ENCODE measurements at regions not wholly inside any gene's neighbourhood (a gene's known extent, or its start where the extent isn't known, plus 50 kb on each side); places are given as distances from the start of the nearest gene placed in this dataset.

- TF ChIP-seq MAX (IDR thresholded peaks at IDR 0.05) (no peak), POLR2A (IDR thresholded peaks at IDR 0.05; ENCODE audit: control extremely low read depth in 1 of 2, low read depth in 2 of 2, low read length in 2 of 2) (no peak), TAF1 (IDR thresholded peaks at IDR 0.05; ENCODE audit: low read depth, low read length) (no peak), CREB1 (IDR thresholded peaks at IDR 0.05) (no peak), ZNF274 (IDR thresholded peaks at IDR 0.05; ENCODE audit: borderline replicate concordance, extremely low read depth, low read length) (no peak), EGR1 (IDR thresholded peaks at IDR 0.05; ENCODE audit: borderline replicate concordance, low read depth, low read length) (no peak)
- TF ChIP-seq, protein P1, sequence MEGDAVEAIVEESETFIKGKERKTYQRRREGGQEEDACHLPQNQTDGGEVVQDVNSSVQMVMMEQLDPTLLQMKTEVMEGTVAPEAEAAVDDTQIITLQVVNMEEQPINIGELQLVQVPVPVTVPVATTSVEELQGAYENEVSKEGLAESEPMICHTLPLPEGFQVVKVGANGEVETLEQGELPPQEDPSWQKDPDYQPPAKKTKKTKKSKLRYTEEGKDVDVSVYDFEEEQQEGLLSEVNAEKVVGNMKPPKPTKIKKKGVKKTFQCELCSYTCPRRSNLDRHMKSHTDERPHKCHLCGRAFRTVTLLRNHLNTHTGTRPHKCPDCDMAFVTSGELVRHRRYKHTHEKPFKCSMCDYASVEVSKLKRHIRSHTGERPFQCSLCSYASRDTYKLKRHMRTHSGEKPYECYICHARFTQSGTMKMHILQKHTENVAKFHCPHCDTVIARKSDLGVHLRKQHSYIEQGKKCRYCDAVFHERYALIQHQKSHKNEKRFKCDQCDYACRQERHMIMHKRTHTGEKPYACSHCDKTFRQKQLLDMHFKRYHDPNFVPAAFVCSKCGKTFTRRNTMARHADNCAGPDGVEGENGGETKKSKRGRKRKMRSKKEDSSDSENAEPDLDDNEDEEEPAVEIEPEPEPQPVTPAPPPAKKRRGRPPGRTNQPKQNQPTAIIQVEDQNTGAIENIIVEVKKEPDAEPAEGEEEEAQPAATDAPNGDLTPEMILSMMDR (IDR thresholded peaks at IDR 0.05; ENCODE audit: control extremely low read depth in 1 of 3, insufficient read depth in 1 of 3, low read depth in 1 of 3, low read length in 3 of 3) = no peak
Measured at GRCh38 chr10:106181501-106181900, 983.0 kb downstream of the SORCS1 start.
